GM18498 (cell line): ENCODE measurements at regions not wholly inside any gene's neighbourhood (a gene's known extent, or its start where the extent isn't known, plus 50 kb on each side); places are given as distances from the start of the nearest gene placed in this dataset.
"Not testable (repeated sequence)": the region's sequence is repeated elsewhere in the genome, so short reads cannot be mapped to it uniquely, and the experiment has no call there.

Source experiments
- ATAC-seq: cut with Tn5 transposase; IDR thresholded peaks from one replicate; pipeline ENCODE4 v1.9.1; 2021; ENCODE audit warnings: mild to moderate bottlenecking, moderate library complexity; ENCODE audit not compliant: unreplicated experiment

- no peak for ATAC-seq
These were observed 99.0 kb downstream of the QRSL1 start for GRCh38 chr6:106728296-106728870.

GRCh38 chr6:106727480-106728149 is 98.2 kb downstream of the QRSL1 start:
- no peak for ATAC-seq

GRCh38 chr6:106724848-106725247 is 95.5 kb downstream of the QRSL1 start:
- no peak for ATAC-seq

- no peak for ATAC-seq
These were observed 95.0 kb downstream of the QRSL1 start for GRCh38 chr6:106724337-106724736.

GRCh38 chr6:106723419-106723818 is 94.0 kb downstream of the QRSL1 start:
- ATAC-seq: not testable (repeated sequence)

- ATAC-seq: not testable (repeated sequence)
These were observed 91.8 kb downstream of the QRSL1 start for GRCh38 chr6:106721189-106721588.
